Panc1 (cell line): ENCODE measurements at regions not wholly inside any gene's neighbourhood (a gene's known extent, or its start where the extent isn't known, plus 50 kb on each side); places are given as distances from the start of the nearest gene placed in this dataset.

Experiments used
- CTCF ChIP-seq: fragments of 450-650 bp; IDR thresholded peaks from 2 replicates; pipeline ENCODE4 v1.5.1; 2017; ENCODE audit warnings: mild to moderate bottlenecking
- POLR2AphosphoS5 ChIP-seq: IDR thresholded peaks from 2 replicates; pipeline ENCODE4 v1.6.1; 2012; ENCODE audit warnings: mild to moderate bottlenecking, low read depth, low read length, moderate library complexity
- REST ChIP-seq, 2 experiments: IDR thresholded peaks; 2 replicates each; pipeline ENCODE4 v1.6.1; 2011 to 2012; ENCODE audit warnings: low read depth in 2 of 2, control low read depth in 1 of 2, low read length in 1 of 2, mild to moderate bottlenecking in 1 of 2, moderate library complexity in 1 of 2; ENCODE audit not compliant: insufficient read depth in 1 of 2

- no peak for TF ChIP-seq POLR2AphosphoS5
- no peak for TF ChIP-seq CTCF
- TF ChIP-seq REST (IDR thresholded peaks at IDR 0.05; ENCODE audit: insufficient read depth in 1 of 2, low read depth in 2 of 2, low read length in 1 of 2): no peak
These were observed 148.5 kb downstream of the EDN3 start for GRCh38 chr20:59448851-59449444.
